ENCODE measurements at regions not wholly inside any gene's neighbourhood (a gene's known extent, or its start where the extent isn't known, plus 50 kb on each side); places are given as distances from the start of the nearest gene placed in this dataset.

GRCh38 chr13:89554801-89555200 lies 1792.7 kb upstream of the MIR17HG start:
- no peak overlapping the region for H2AFZ ChIP-seq (ENCODE audit: low read depth, low read length, severe bottlenecking)
- H3F3A ChIP-seq (ENCODE audit: insufficient read depth): no peaks in the 10 kb centered on the region
- no peaks in the 10 kb centered on the region; the same call in 1 of the 2 replicates for H3K9me2 ChIP-seq (replicated peaks; ENCODE audit: insufficient read depth, low read length)
- TF ChIP-seq EZH2phosphoT487 (conservative IDR thresholded peaks at IDR 0.05; ENCODE audit: low read length) (no peak), CTCF (IDR thresholded peaks at IDR 0.05; ENCODE audit: insufficient read depth, low read length, poor library complexity, severe bottlenecking) (no peak)
- no peak overlapping the region for H3K27ac ChIP-seq (ENCODE audit: low read depth, low read length)
- H3K79me2 ChIP-seq (ENCODE audit: insufficient read depth, low read length): no peaks in the 10 kb centered on the region
- no peak overlapping the region for H3K4me2 ChIP-seq (ENCODE audit: low read depth, low read length, poor library complexity, severe bottlenecking)
- H3K27me3 ChIP-seq (ENCODE audit: low read length): no peaks in the 10 kb centered on the region
- H4K20me1 ChIP-seq (ENCODE audit: low read depth, low read length): no peaks in the 10 kb centered on the region
- H3K9me3 ChIP-seq (ENCODE audit: insufficient read depth, low read length): no peaks in the 10 kb centered on the region
- no peak overlapping the region for H3K4me3 ChIP-seq (ENCODE audit: insufficient read depth, low read length, poor library complexity, severe bottlenecking)
- no peaks in the 10 kb centered on the region for H3K36me3 ChIP-seq (ENCODE audit: low read length)
- no peak overlapping the region for H3K9ac ChIP-seq (ENCODE audit: low read length)

DNA sequence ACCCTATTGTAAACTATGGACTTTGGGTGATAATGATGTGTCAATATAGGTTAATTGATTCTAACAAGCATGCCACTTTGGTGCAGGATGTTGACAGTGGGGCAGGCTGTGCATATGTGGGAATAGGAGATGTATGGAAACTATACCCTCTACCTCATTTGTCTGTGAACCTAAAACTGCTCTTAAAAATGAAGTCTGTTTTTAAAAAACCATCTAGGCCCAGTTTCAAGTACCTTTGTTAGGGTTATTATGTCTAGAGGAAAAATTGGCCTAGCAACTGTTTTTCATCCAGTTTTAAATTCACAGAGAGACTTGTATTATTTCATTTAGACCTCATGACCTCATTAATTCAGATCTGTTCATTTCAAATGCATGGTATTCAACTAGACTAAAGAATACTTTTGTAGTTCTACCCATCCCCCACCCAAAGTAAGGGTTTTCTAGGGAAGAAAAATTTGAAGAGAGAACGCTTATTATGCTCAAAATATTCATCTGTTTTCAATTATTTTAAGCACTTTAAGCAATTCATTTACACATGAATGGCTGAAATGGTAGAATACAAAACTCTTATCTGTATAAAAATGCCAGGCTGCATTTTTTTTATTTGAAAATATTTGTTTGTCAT lies 1781.9 kb upstream of the MIR17HG start:
- Histone ChIP-seq H3K9me2 (replicated peaks; ENCODE audit: insufficient read depth, low read length) (no peaks in the 10 kb centered on the region; the same call in 1 of the 2 replicates), H3K27me3 (ENCODE audit: low read length) (no peaks in the 10 kb centered on the region), H3K4me2 (ENCODE audit: low read depth, low read length, poor library complexity, severe bottlenecking) (no peak overlapping the region), H3K9ac (ENCODE audit: low read length) (no peak overlapping the region), H3K4me3 (ENCODE audit: insufficient read depth, low read length, poor library complexity, severe bottlenecking) (no peak overlapping the region), H2AFZ (ENCODE audit: low read depth, low read length, severe bottlenecking) (no peak overlapping the region), H3F3A (ENCODE audit: insufficient read depth) (no peaks in the 10 kb centered on the region), H4K20me1 (ENCODE audit: low read depth, low read length) (no peaks in the 10 kb centered on the region), H3K79me2 (ENCODE audit: insufficient read depth, low read length) (no peaks in the 10 kb centered on the region), H3K27ac (ENCODE audit: low read depth, low read length) (no peak overlapping the region), H3K36me3 (ENCODE audit: low read length) (no peaks in the 10 kb centered on the region), H3K9me3 (ENCODE audit: insufficient read depth, low read length) (no peaks in the 10 kb centered on the region)
- no peak for TF ChIP-seq CTCF (IDR thresholded peaks at IDR 0.05; ENCODE audit: insufficient read depth, low read length, poor library complexity, severe bottlenecking)
- no peak for TF ChIP-seq EZH2phosphoT487 (conservative IDR thresholded peaks at IDR 0.05; ENCODE audit: low read length)

DNA sequence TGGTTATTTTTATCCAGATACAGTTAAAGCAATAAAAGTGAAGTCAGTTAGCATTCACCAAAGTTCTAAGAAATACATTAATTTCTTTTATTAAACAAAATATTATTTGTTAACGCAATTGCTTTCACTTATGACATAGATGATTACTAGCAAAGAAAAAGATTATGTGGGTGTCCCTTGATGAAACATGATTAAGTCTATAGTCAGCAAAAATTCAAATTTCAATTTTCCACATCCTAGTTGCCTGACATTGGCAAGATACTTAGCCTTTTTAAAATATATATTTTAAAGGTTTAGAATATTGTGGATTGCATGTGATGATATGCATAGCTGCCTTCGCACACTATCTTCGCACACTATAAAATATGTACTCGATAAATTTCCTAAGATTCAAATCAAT lies 1780.5 kb upstream of the MIR17HG start:
- Histone ChIP-seq H3K36me3 (ENCODE audit: low read length) (no peaks in the 10 kb centered on the region), H3K9ac (ENCODE audit: low read length) (no peak overlapping the region), H4K20me1 (ENCODE audit: low read depth, low read length) (no peaks in the 10 kb centered on the region), H3K79me2 (ENCODE audit: insufficient read depth, low read length) (no peaks in the 10 kb centered on the region), H3K27ac (ENCODE audit: low read depth, low read length) (no peak overlapping the region), H3K4me2 (ENCODE audit: low read depth, low read length, poor library complexity, severe bottlenecking) (no peak overlapping the region), H3K4me3 (ENCODE audit: insufficient read depth, low read length, poor library complexity, severe bottlenecking) (no peak overlapping the region), H2AFZ (ENCODE audit: low read depth, low read length, severe bottlenecking) (no peak overlapping the region), H3K9me3 (ENCODE audit: insufficient read depth, low read length) (no peaks in the 10 kb centered on the region), H3K27me3 (ENCODE audit: low read length) (no peaks in the 10 kb centered on the region), H3F3A (ENCODE audit: insufficient read depth) (no peaks in the 10 kb centered on the region), H3K9me2 (replicated peaks; ENCODE audit: insufficient read depth, low read length) (no peaks in the 10 kb centered on the region; the same call in 1 of the 2 replicates)
- no peak for TF ChIP-seq EZH2phosphoT487 (conservative IDR thresholded peaks at IDR 0.05; ENCODE audit: low read length)
- TF ChIP-seq CTCF (IDR thresholded peaks at IDR 0.05; ENCODE audit: insufficient read depth, low read length, poor library complexity, severe bottlenecking): no peak
